ENCODE measurements at regions not wholly inside any gene's neighbourhood (a gene's known extent, or its start where the extent isn't known, plus 50 kb on each side); places are given as distances from the start of the nearest gene placed in this dataset.

- TF ChIP-seq CTCF (IDR thresholded peaks at IDR 0.05) (no peak), POLR2A (IDR thresholded peaks at IDR 0.05) (no peak)
Measured at GRCh38 chr22:45102896-45103420, 60.8 kb upstream of the NUP50 start.
